GM12878 (cell line): ENCODE measurements at regions not wholly inside any gene's neighbourhood (a gene's known extent, or its start where the extent isn't known, plus 50 kb on each side); places are given as distances from the start of the nearest gene placed in this dataset.

Experiments used
- ATAC-seq: fragments of 200-7000 bp; cut with Tn5 transposase; 3 replicates; pipeline ENCODE4 v1.9.1; 2020; ENCODE audit warnings: mild to moderate bottlenecking, moderate library complexity
- BruUV-seq: library from RNA; stranded (reverse); fragments of 400-500 nt; replicated peaks from 2 replicates; lab custom pipeline; 2021; lab: Mats Ljungman, UMichigan
- CTCF ChIA-PET: fragments of 300-600 bp; sonication (Branson Sonifier 250); formaldehyde crosslinking; extraction: SDS; loops from one replicate; lab custom pipeline; 2021; ENCODE audit warnings: inconsistent platforms; lab: Yijun Ruan, JAX
- POLR2A ChIA-PET: fragments of 350-600 bp; formaldehyde crosslinking; extraction: SDS; loops from one replicate; lab custom pipeline; 2021; ENCODE audit warnings: inconsistent platforms; lab: Charles Lee
- RAD21 ChIA-PET: fragments of 300-600 bp; sonication (Branson Sonifier 250); formaldehyde crosslinking; loops from one replicate; lab custom pipeline; 2023; ENCODE audit warnings: antibody characterized with exemption; ENCODE audit not compliant: unreplicated experiment; lab: Charles Lee
- SMC1A ChIA-PET: fragments of 300-600 bp; sonication (Branson Sonifier 250); formaldehyde crosslinking; loops from one replicate; lab custom pipeline; 2023; ENCODE audit not compliant: unreplicated experiment, uncharacterized antibody; lab: Charles Lee
- DNase-seq: peaks from one replicate; pipeline ENCODE4 v3.0.0-alpha.2; 2011; ENCODE audit warnings: low read depth, low spot score
- FAIRE-seq: peaks from 3 replicates; lab custom pipeline; 2011; peaks lifted over from hg19 to GRCh38; lab: Jason Lieb, UNC
- H2AFZ ChIP-seq: 2 replicates; pipeline ENCODE4 v1.6.0; 2011; ENCODE audit warnings: low read depth, low read length, control low read depth; ENCODE audit not compliant: control insufficient read depth
- H3K27ac ChIP-seq: 2 replicates; pipeline ENCODE4 v1.5.1; 2011; ENCODE audit warnings: control low read depth; ENCODE audit not compliant: control insufficient read depth, insufficient read depth
- H3K27me3 ChIP-seq, 2 experiments: replicated peaks in 1 of 2; 2 replicates each; pipeline versions ENCODE4 v1.6.0 to v1.6.1; 2011; ENCODE audit warnings: low read length in 1 of 2; ENCODE audit not compliant: control insufficient read depth in 2 of 2, insufficient read depth in 2 of 2
- H3K36me3 ChIP-seq, 2 experiments: 2 replicates each; pipeline ENCODE4 v1.5.1; 2011; ENCODE audit warnings: low read length in 1 of 2; ENCODE audit not compliant: control insufficient read depth in 2 of 2, insufficient read depth in 2 of 2
- H3K4me1 ChIP-seq: 2 replicates; pipeline ENCODE4 v1.6.1; 2011; ENCODE audit warnings: mild to moderate bottlenecking, low read length, moderate library complexity, mixed read lengths; ENCODE audit not compliant: control insufficient read depth, insufficient read depth
- H3K4me2 ChIP-seq: 2 replicates; pipeline ENCODE4 v1.6.0; 2011; ENCODE audit warnings: control low read depth; ENCODE audit not compliant: control insufficient read depth, insufficient read depth
- H3K4me3 ChIP-seq: fragments of 200-600 bp; sonication (generic); 2 replicates; pipeline ENCODE4 v1.5.1; 2016
- H3K79me2 ChIP-seq: 2 replicates; pipeline ENCODE4 v1.6.0; 2011; ENCODE audit warnings: low read length; ENCODE audit not compliant: control insufficient read depth, insufficient read depth
- H3K9ac ChIP-seq: 2 replicates; pipeline ENCODE4 v1.8.0; 2011; ENCODE audit warnings: low read length, control low read depth, mixed read lengths; ENCODE audit not compliant: control insufficient read depth, insufficient read depth
- H3K9me3 ChIP-seq: replicated peaks from 3 replicates; pipeline ENCODE4 v1.5.1; 2011; ENCODE audit warnings: mild to moderate bottlenecking, low read length; ENCODE audit not compliant: control insufficient read depth, insufficient read depth
- H4K20me1 ChIP-seq: 2 replicates; pipeline ENCODE4 v1.6.0; 2011; ENCODE audit not compliant: control insufficient read depth, insufficient read depth
- BACH1 ChIP-seq: fragments of 450-650 bp; IDR thresholded peaks from 2 replicates; pipeline ENCODE4 v1.6.1; 2017; ENCODE audit warnings: mild to moderate bottlenecking, borderline replicate concordance
- BMI1 ChIP-seq: fragments of 450-650 bp; IDR thresholded peaks from 2 replicates; pipeline ENCODE4 v1.6.1; 2016; ENCODE audit warnings: mild to moderate bottlenecking, moderate library complexity, borderline replicate concordance
- CBFB ChIP-seq: IDR thresholded peaks from 2 replicates; pipeline ENCODE4 v1.6.1; 2016; ENCODE audit warnings: antibody characterized with exemption, low read depth
- DPF2 ChIP-seq: fragments of 450-650 bp; IDR thresholded peaks from 2 replicates; pipeline ENCODE4 v1.6.1; 2017; ENCODE audit warnings: mild to moderate bottlenecking
- IKZF2 ChIP-seq, 2 experiments: fragments of 450-650 bp; IDR thresholded peaks; 2 replicates each; pipeline ENCODE4 v1.6.1; 2017; ENCODE audit warnings: mild to moderate bottlenecking in 2 of 2, moderate library complexity in 2 of 2
- MEF2B ChIP-seq: fragments of 450-650 bp; IDR thresholded peaks from 2 replicates; pipeline ENCODE4 v1.6.1; 2018; ENCODE audit warnings: mild to moderate bottlenecking, moderate library complexity; ENCODE audit not compliant: partially characterized antibody, poor library complexity, severe bottlenecking
- MYB ChIP-seq: fragments of 150-350 bp; IDR thresholded peaks from 2 replicates; pipeline ENCODE4 v1.6.1; 2014; ENCODE audit warnings: mild to moderate bottlenecking, low read depth, low read length, borderline replicate concordance
- PKNOX1 ChIP-seq: fragments of 450-650 bp; IDR thresholded peaks from 2 replicates; pipeline ENCODE4 v1.6.1; 2016; ENCODE audit warnings: mild to moderate bottlenecking
- STAT3 ChIP-seq: IDR thresholded peaks from 2 replicates; pipeline ENCODE4 v1.6.1; 2011; ENCODE audit warnings: low read depth, low read length, improper control_type of control experiment
- TARDBP ChIP-seq: IDR thresholded peaks from 2 replicates; pipeline ENCODE4 v1.6.1; 2016; ENCODE audit warnings: borderline replicate concordance
- TCF3 ChIP-seq: IDR thresholded peaks from 2 replicates; pipeline ENCODE4 v1.6.1; 2012; ENCODE audit warnings: low read depth, mild to moderate bottlenecking, low read length, borderline replicate concordance; ENCODE audit not compliant: insufficient read depth
- WGBS: methylation state at CpG from one replicate; pipeline ENCODE4 v1.1.6; 2016; ENCODE audit warnings: low lambda C conversion rate; ENCODE audit not compliant: insufficient replicate concordance, insufficient coverage; ENCODE audit errors: missing lambda C conversion rate; 5-methylcytosine and 5-hydroxymethylcytosine counted together
- in situ Hi-C: fragments of 300-500 bp; cut with MboI; formaldehyde crosslinking; loops from 9 replicates; pipeline ENCODE4 v1.14.3; 2018; ENCODE audit warnings: mixed read lengths
- intact Hi-C: fragments of 100-400 bp; cut with micrococcal nuclease; formaldehyde crosslinking; loops from one replicate; pipeline ENCODE4 v1.14.2; 2022; ENCODE audit not compliant: unreplicated experiment

DNA sequence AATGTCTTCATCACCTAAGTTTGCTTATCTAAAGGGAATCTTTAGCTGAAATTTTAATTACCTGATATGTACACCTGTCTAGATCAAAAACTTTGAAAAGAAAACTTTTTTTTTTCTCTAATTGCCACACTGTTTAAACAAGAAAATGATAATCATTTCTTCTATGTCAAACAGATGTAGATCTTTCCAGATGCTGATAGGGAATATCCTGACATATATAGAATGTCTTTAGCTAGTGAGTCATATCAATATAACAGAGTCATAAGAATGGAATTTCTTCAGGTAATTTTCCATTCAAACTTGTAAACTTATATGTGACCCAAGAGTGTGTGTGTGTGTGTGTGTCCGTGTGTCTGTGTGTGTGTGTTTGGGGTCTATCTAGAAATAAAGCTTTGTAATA is 271.9 kb downstream of the GPM6A start:
- H4K20me1 ChIP-seq, result no peaks in the 10 kb centered on the region; the same call in 1 of the 2 replicates
- H3K36me3 ChIP-seq, result no peaks in the 10 kb centered on the region
- no peak overlapping the region for H3K4me3 ChIP-seq
- no peaks in the 10 kb centered on the region for H3K27me3 ChIP-seq
- CTCF ChIA-PET, result interaction anchor here (0.8 to 1.1 kb wide), 2 partner anchors 13 to 35 kb away, joined by 3 to 4 read pairs; no protein-coding TSS in a partner anchor
- intact Hi-C loops, result no loop called here
- FAIRE-seq (no peak), ATAC-seq (no peak), DNase-seq (no peak)
- H3K4me1 ChIP-seq, result no peaks in the 10 kb centered on the region
- RAD21 ChIA-PET, result interaction anchor here (0.6 to 0.9 kb wide), 2 partner anchors 50 to 776 kb away, joined by 3 read pairs; no protein-coding TSS in a partner anchor
- H3K9ac ChIP-seq, result no peak overlapping the region
- no TSS peak for BruUV-seq
- H3K79me2 ChIP-seq, result no peaks in the 10 kb centered on the region
- TF ChIP-seq DPF2, result no peak
- TF ChIP-seq MEF2B, result no peak
- 21% methylated on average over 1 of the region's 1 CpG for WGBS
- SMC1A ChIA-PET, result no interaction called here
- POLR2A ChIA-PET, result no interaction called here
- H3K9me3 ChIP-seq, result no peaks in the 10 kb centered on the region
- no peak overlapping the region for H2AFZ ChIP-seq
- H3K4me2 ChIP-seq, result no peak overlapping the region
- in situ Hi-C loops, result loop anchor here (25.0 kb wide), 1 partner anchor 678 kb away; no protein-coding TSS in a partner anchor
- H3K27ac ChIP-seq, result no peak overlapping the region

GRCh38 chr4:175540732-175541131 is 271.3 kb downstream of the GPM6A start:
- Histone ChIP-seq H3K27ac (no peak overlapping the region), H3K4me2 (no peak overlapping the region), H3K27me3 (no peaks in the 10 kb centered on the region), H3K9me3 (no peaks in the 10 kb centered on the region), H3K4me3 (no peak overlapping the region), H3K4me1 (no peaks in the 10 kb centered on the region), H3K9ac (no peak overlapping the region), H3K36me3 (no peaks in the 10 kb centered on the region), H2AFZ (no peak overlapping the region), H4K20me1 (no peaks in the 10 kb centered on the region; the same call in 1 of the 2 replicates), H3K79me2 (no peaks in the 10 kb centered on the region)
- ChIA-PET RAD21 (no interaction called here), CTCF (interaction anchor here (0.8 kb wide), 1 partner anchor 35 kb away, joined by 3 read pairs; no protein-coding TSS in a partner anchor), POLR2A (no interaction called here), SMC1A (no interaction called here)
- in situ Hi-C loops (loop anchor here (25.0 kb wide), 1 partner anchor 678 kb away; no protein-coding TSS in a partner anchor), intact Hi-C loops (no loop called here)
- WGBS, result 29% methylated on average over 7 of the region's 7 CpGs
- no peak for FAIRE-seq
- TF ChIP-seq STAT3 (no peak), MYB (no peak), CBFB (no peak), IKZF2 (IDR thresholded peaks at IDR 0.05) (no peak), PKNOX1 (no peak), TCF3 (no peak), BACH1 (no peak), TARDBP (no peak), BMI1 (no peak)
- no peak for DNase-seq
- BruUV-seq, result no TSS peak
- ATAC-seq, result peak; percentile 45
